ENCODE measurements at regions not wholly inside any gene's neighbourhood (a gene's known extent, or its start where the extent isn't known, plus 50 kb on each side); places are given as distances from the start of the nearest gene placed in this dataset.

DNA sequence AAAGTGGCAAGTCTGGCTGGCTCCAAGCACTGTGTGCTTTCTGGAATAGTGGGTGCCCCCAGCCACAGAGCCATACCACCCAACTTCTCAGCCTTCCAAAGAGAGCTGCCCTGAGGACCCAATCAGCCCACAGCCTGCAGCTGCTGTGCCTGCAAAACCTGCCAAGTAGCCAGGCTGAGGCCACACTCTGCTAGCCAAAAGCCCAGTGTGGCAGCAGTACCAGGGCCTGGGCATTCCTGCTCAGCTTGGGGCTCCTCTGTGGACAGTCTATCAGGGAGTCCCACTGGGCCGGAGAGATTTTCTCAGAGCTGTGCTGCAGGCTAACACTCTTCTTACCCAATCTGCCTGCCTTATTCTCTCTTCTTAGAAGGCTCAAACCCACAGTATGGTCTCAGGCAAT lies 136.5 kb downstream of the TPRA1 start:
- TF ChIP-seq, protein P1, sequence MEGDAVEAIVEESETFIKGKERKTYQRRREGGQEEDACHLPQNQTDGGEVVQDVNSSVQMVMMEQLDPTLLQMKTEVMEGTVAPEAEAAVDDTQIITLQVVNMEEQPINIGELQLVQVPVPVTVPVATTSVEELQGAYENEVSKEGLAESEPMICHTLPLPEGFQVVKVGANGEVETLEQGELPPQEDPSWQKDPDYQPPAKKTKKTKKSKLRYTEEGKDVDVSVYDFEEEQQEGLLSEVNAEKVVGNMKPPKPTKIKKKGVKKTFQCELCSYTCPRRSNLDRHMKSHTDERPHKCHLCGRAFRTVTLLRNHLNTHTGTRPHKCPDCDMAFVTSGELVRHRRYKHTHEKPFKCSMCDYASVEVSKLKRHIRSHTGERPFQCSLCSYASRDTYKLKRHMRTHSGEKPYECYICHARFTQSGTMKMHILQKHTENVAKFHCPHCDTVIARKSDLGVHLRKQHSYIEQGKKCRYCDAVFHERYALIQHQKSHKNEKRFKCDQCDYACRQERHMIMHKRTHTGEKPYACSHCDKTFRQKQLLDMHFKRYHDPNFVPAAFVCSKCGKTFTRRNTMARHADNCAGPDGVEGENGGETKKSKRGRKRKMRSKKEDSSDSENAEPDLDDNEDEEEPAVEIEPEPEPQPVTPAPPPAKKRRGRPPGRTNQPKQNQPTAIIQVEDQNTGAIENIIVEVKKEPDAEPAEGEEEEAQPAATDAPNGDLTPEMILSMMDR (IDR thresholded peaks at IDR 0.05; ENCODE audit: low read length): no peak
- TF ChIP-seq EZH2 (IDR thresholded peaks at IDR 0.05; ENCODE audit: borderline replicate concordance, low read length): no peak

Data from OCI-LY1 (cell line).